NCI-H1930 (cell line): ENCODE measurements at regions not wholly inside any gene's neighbourhood (a gene's known extent, or its start where the extent isn't known, plus 50 kb on each side); places are given as distances from the start of the nearest gene placed in this dataset.

Experiments
- DNase-seq, 2 experiments: peaks; one replicate each; lab custom pipeline; 2025; lab: John Stamatoyannopoulos, UW

- DNase-seq = no peak
Observed at GRCh38 chr5:107293541-107294210, 377.1 kb downstream of the EFNA5 start.

GRCh38 chr5:107291866-107292265, 378.9 kb downstream of the EFNA5 start:
- DNase-seq = no peak

DNA sequence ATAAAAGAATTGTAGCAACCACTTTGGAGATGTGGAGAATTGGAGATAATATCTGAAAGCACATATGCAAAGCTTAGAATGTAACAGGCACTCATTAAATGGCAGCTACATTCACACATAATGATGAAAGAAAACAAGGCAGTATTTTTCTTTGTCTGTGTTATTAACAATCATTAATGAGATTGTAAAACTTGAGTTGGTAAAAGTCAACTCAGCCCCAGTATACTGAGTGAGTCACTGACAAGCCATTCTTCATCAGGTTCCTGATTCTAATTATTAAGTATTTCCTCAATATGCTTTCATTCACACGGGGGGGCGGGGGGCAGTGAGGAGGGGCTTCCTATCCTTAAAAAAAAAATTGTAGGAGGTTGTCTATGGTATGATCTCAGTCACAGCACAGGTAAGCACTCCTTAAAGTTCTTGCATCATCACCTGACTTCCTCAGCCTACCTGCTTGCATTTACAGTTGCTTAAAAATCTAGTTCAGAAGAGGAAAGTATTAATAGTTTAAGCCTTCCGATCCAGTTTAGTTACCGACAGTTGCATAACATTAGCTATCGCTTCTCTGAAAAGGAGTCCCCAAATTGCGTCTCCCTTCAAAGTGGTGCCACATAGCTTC, 379.8 kb downstream of the EFNA5 start:
- DNase-seq = no peak

GRCh38 chr5:107289030-107289714, 381.6 kb downstream of the EFNA5 start:
- no peak for DNase-seq

DNA sequence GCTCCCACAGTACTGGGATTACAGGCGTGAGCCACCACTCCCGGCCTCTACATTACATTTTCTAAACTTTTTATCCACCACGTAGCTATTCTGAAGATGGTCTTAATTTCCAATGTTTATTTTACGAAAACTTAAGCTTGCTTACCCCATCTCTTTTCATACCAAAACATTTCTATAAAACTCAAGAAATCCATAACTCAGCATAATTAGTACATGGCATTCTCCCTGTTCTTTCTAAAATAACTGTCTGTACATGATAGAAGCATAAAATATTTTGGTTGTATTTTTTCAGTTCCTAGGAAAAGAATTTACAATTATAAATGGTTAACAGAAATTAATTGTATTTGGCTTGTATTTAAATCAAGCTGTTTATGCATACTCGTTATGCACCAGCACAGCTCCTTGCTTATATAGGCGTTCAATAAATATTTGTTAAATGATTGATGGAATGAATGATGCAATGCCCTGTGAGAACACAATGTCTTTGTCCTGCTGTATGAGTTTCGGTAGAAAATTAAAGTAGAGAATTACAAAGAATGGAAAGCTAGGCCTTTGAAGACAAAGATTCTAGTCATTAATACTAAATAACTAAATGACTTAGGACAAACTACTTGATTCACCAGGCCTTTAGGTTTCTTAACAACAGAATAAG, 384.2 kb downstream of the EFNA5 start:
- no peak for DNase-seq

GRCh38 chr5:107285772-107286171, 385.0 kb downstream of the EFNA5 start:
- no peak for DNase-seq

DNA sequence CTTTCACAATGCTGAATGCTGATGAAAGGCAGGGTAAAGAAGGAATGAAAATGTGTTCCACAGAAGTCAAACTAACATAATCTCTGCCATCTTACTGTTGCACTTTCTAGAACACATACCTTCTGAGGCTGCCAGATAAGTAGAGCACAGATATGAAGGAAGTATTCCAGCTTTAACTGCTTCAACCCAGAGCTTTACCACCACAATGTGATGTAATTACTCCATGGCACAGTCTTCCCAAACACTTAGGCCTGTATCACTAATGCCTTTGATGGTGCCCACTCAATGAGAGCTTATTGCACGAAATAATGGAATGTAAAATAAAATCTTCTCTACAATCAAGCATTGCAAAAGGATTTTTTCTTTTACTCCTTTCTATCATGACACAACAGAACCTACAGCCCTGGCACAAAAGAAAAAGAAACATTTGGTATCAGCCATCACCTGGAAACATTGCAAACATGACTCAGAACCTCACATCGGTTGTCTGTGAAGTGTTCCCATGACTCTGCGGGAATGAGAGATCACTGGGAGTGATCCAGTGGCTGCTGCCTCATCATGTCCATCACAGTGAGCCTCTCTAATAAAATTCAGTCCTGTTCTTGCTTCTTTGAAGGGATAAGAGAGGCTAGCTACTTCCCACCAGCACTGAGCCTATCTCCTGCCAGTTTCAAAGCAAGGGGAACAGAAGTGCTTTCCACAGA, 385.8 kb downstream of the EFNA5 start:
- no peak for DNase-seq

GRCh38 chr5:107282061-107282460, 388.7 kb downstream of the EFNA5 start:
- no peak for DNase-seq

- no peak for DNase-seq
Observed at GRCh38 chr5:107278774-107279173, 392.0 kb downstream of the EFNA5 start.

DNA sequence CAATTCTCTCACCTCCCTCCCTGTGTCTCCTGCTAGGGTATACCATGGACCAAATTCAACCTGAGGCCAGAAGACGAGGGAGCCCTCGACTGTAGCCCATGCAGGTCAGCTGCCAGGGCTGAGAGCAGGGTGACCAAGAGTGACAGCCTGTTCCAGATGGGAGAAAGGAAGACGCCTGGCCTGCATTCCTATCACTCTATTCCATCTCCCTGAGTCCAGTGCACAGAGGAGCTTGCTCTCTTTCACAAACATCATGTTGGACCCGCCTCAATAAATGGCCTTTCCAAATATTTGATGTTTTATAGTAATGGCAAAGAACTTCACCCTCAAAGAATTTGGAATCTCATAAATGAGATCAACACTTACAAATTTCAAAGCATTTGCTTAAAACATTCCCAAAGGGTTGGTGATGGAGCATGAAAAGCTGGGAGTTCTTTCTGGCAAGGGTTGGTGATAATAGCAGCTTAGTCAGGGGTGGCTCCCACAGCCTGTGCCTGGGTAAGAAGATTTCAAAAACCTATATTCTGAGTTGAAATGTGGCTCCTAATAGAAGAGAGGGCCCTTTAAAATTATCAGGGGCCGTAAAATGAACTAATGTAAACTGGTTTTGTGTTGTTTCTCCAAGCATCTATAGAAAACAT, 393.1 kb downstream of the EFNA5 start:
- no peak for DNase-seq

- no peak for DNase-seq
Observed at GRCh38 chr5:107275333-107275732, 395.4 kb downstream of the EFNA5 start.

- DNase-seq = no peak
Observed at GRCh38 chr5:107274571-107274970, 396.2 kb downstream of the EFNA5 start.

- no peak for DNase-seq
Observed at GRCh38 chr5:107272954-107273353, 397.8 kb downstream of the EFNA5 start.

- DNase-seq = no peak
Observed at GRCh38 chr5:107272509-107272908, 398.2 kb downstream of the EFNA5 start.

- no peak for DNase-seq
Observed at GRCh38 chr5:107271682-107272350, 398.9 kb downstream of the EFNA5 start.

DNA sequence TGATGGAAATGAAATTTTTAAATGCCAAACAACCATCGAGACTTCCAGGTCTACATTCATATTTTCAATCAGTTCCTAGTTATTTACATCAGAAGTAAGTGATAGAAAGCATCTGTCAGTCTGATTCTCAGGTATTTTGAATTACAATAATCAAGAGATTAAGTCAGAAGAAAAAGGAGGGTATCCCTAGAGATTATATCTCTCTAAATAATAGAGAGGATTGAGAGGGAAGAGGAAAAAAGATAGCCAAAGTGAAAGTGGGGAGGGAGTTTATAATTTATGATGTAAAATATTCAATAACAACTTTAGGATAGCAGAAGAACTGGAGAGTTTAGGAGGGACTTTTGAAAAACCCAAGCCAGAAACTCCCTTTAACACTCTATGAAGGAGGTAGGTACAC, 400.2 kb downstream of the EFNA5 start:
- no peak for DNase-seq

- no peak for DNase-seq
Observed at GRCh38 chr5:107269678-107270077, 401.1 kb downstream of the EFNA5 start.

DNA sequence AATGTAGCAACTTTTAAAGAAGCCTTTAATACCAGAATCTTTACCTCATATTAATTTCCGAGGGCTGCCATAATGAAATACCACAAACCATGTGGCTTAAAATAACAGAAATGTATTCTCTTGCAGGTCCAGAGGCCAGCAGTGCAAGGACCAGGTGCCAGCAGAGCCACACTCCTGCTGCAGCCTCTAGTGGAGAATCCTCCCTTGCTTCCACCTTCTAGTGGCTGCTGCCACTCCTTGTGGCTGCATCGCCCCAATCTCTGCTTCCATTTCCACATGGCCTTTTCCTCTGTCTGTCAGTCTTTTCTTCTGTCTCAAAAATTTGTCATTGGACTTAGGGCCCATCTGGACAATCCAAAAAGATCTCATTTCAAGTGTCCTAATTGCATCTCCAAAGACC, 401.5 kb downstream of the EFNA5 start:
- DNase-seq = no peak

DNA sequence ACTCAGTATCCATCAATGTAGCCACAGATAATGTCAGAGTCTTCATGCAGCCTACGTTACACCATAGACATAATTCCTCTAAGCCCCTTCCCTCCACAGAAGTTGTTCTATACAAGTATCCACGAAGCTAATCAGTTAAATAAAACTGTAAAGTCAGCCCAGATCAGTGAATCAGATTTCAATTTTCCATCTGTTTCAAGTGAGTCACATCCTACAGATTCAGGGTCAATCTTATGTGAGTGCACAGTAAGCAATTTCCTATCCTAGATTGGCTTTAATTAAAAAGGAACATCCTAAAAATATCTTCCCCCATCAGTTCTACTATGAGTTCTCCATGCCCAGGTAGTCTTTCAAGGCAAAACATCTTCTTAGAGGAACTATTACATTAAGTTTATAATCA, 402.5 kb downstream of the EFNA5 start:
- no peak for DNase-seq

DNA sequence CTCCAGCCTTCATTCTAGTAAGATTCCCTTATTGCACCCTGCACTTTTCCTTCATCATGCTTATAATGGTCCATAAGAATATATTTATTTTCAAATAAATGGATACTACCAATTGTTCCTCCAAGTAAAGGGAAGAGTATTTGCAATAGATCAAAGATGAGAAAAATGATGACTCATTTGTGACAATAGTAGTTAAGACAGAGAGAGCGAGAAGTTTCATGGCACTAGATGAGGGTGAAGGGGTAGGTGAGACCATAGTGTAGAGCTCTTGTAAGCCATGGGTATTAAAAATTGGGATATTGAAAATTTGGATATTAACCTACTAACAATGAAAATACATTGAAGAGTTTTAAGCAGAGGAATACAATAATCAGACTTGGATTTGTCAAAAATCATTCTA, 404.6 kb downstream of the EFNA5 start:
- no peak for DNase-seq

DNA sequence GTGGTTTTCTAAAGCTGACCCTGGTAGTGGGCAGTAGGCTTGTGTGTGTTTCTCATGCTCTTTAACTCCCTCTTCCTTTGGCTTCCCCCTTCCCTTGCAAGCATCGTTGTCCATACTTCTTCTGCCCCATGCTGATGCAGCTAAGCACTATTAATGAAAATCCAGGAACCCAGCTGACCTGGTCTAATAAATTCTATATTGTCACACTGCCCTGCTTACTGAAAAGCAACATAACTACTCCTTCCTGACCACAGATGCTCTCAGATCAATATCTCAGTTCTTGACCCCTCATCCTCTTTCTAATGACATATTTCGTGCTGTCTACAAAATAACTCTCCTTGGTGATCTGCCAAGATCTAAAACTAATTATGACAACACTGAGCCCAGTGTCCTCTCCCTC, 405.5 kb downstream of the EFNA5 start:
- DNase-seq = no peak
